MM.1S (cell line): ENCODE measurements at regions not wholly inside any gene's neighbourhood (a gene's known extent, or its start where the extent isn't known, plus 50 kb on each side); places are given as distances from the start of the nearest gene placed in this dataset.

Source experiments
- DNase-seq: peaks from one replicate; pipeline ENCODE4 v3.0.0-alpha.2; 2015
- H2AFZ ChIP-seq: fragments of 300-600 bp; sonication (generic); 2 replicates; pipeline ENCODE4 v1.6.0; 2016; ENCODE audit warnings: antibody characterized with exemption, low read length
- H3F3A ChIP-seq: fragments of 300-600 bp; sonication (generic); 2 replicates; pipeline ENCODE4 v1.6.1; 2016; ENCODE audit warnings: mild to moderate bottlenecking, antibody characterized with exemption, low read length, moderate library complexity, mixed read lengths; ENCODE audit not compliant: insufficient read depth
- H3K27ac ChIP-seq: fragments of 300-600 bp; sonication (generic); 2 replicates; pipeline ENCODE4 v1.5.1; 2016; ENCODE audit warnings: mild to moderate bottlenecking, low read length
- H3K27me3 ChIP-seq: fragments of 300-600 bp; sonication (generic); replicated peaks from 2 replicates; pipeline ENCODE4 v1.6.0; 2016; ENCODE audit warnings: low read length; ENCODE audit not compliant: insufficient read depth
- H3K36me3 ChIP-seq: fragments of 300-600 bp; sonication (generic); replicated peaks from 2 replicates; pipeline ENCODE4 v1.6.1; 2016; ENCODE audit warnings: mild to moderate bottlenecking, low read length, mixed read lengths; ENCODE audit not compliant: insufficient read depth
- H3K4me1 ChIP-seq: fragments of 300-600 bp; sonication (generic); 2 replicates; pipeline ENCODE4 v1.6.1; 2016; ENCODE audit warnings: low read length, mixed read lengths
- H3K4me2 ChIP-seq: fragments of 300-600 bp; sonication (generic); 2 replicates; pipeline ENCODE4 v1.6.0; 2016; ENCODE audit warnings: low read depth, low read length
- H3K4me3 ChIP-seq: fragments of 300-600 bp; sonication (generic); 2 replicates; pipeline ENCODE4 v1.5.1; 2016; ENCODE audit warnings: low read length, mixed read lengths
- H3K79me2 ChIP-seq: fragments of 300-600 bp; sonication (generic); 2 replicates; pipeline ENCODE4 v1.6.1; 2016; ENCODE audit warnings: mixed run types, low read length, mixed read lengths
- H3K9ac ChIP-seq: fragments of 300-600 bp; sonication (generic); 2 replicates; pipeline ENCODE4 v1.6.1; 2016; ENCODE audit warnings: low read length, mixed read lengths
- H3K9me2 ChIP-seq: fragments of 300-600 bp; sonication (generic); replicated peaks from 2 replicates; pipeline ENCODE4 v1.6.1; 2016; ENCODE audit warnings: mild to moderate bottlenecking, low read length, mixed read lengths; ENCODE audit not compliant: insufficient read depth
- H3K9me3 ChIP-seq: fragments of 300-600 bp; sonication (generic); replicated peaks from 2 replicates; pipeline ENCODE4 v1.6.1; 2016; ENCODE audit warnings: mild to moderate bottlenecking, low read length, mixed read lengths; ENCODE audit not compliant: insufficient read depth
- H4K20me1 ChIP-seq: fragments of 300-600 bp; sonication (generic); 2 replicates; pipeline ENCODE4 v1.6.1; 2016; ENCODE audit warnings: mild to moderate bottlenecking, low read length, moderate library complexity, mixed read lengths; ENCODE audit not compliant: insufficient read depth
- CTCF ChIP-seq: fragments of 300-600 bp; sonication (generic); IDR thresholded peaks from 2 replicates; pipeline ENCODE4 v1.5.1; 2016; ENCODE audit warnings: antibody characterized with exemption, low read length, mixed read lengths
- EZH2 ChIP-seq: fragments of 300-600 bp; sonication (generic); optimal IDR thresholded peaks from 2 replicates; pipeline ENCODE3; 2017; ENCODE audit warnings: low read depth, mild to moderate bottlenecking, antibody characterized with exemption, low read length, mixed read lengths
- EZH2phosphoT487 ChIP-seq: fragments of 300-600 bp; sonication (generic); IDR thresholded peaks from 2 replicates; pipeline ENCODE4 v1.6.1; 2018; ENCODE audit warnings: antibody characterized with exemption, low read length

DNA sequence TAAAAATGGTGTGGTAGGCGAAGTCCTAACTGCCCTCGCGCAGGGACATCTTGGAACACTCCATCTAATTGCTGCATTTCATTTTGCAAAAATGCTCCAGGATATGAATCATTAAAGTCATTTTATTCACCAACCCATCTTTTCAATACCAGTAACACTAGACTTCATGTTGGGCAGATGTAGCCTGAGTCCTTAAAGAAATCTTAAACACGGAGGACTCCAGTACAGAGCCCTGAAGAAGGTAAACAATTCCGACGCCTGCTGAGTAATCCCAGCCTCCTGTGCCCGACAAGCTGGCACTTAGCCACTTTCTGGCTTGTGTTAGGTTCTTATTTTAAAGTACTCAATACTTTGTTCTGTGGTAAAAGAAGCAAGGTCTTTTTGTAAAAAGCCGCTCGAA is 58.0 kb upstream of the IRS2 start:
- Histone ChIP-seq H3K4me1 (no peaks in the 10 kb centered on the region), H3K9me2 (no peaks in the 10 kb centered on the region), H4K20me1 (no peaks in the 10 kb centered on the region), H3F3A (no peaks in the 10 kb centered on the region), H3K9ac (no peak overlapping the region), H3K27ac (no peak overlapping the region), H3K36me3 (no peaks in the 10 kb centered on the region), H3K79me2 (no peaks in the 10 kb centered on the region), H3K9me3 (no peaks in the 10 kb centered on the region), H3K4me2 (no peak overlapping the region), H2AFZ (no peak overlapping the region), H3K27me3 (no peaks in the 10 kb centered on the region), H3K4me3 (no peak overlapping the region)
- TF ChIP-seq EZH2 = no peak
- TF ChIP-seq CTCF = no peak
- TF ChIP-seq EZH2phosphoT487 = no peak
- DNase-seq = no peak

DNA sequence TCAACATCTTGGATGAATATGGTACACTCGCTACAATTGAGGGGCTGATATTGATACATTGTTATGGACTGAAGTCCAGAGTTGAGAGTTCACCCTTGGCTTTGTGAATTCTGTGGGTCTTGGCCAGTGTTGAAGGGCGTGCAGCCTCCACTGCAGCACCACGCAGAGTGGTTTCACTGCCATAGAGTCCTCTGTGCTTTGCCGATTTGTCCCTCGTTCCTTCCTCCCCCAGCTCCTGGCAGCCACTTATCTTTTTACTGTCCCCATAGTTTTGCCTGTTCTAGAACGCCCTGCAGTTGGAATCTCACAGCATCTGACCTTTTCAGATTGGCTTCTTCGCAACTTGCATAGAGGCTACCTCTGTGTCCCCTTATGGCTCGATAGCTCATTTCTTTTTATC is 57.3 kb upstream of the IRS2 start:
- Histone ChIP-seq H3K27me3 (no peaks in the 10 kb centered on the region), H3K4me1 (no peaks in the 10 kb centered on the region), H3K9me3 (no peaks in the 10 kb centered on the region), H3K4me2 (no peak overlapping the region), H3F3A (no peaks in the 10 kb centered on the region), H3K9ac (no peak overlapping the region), H3K79me2 (no peaks in the 10 kb centered on the region), H3K4me3 (no peak overlapping the region), H4K20me1 (no peaks in the 10 kb centered on the region), H2AFZ (no peak overlapping the region), H3K36me3 (no peaks in the 10 kb centered on the region), H3K27ac (no peak overlapping the region), H3K9me2 (no peaks in the 10 kb centered on the region)
- no peak for DNase-seq
- TF ChIP-seq EZH2phosphoT487 = no peak
- no peak for TF ChIP-seq CTCF
- no peak for TF ChIP-seq EZH2

DNA sequence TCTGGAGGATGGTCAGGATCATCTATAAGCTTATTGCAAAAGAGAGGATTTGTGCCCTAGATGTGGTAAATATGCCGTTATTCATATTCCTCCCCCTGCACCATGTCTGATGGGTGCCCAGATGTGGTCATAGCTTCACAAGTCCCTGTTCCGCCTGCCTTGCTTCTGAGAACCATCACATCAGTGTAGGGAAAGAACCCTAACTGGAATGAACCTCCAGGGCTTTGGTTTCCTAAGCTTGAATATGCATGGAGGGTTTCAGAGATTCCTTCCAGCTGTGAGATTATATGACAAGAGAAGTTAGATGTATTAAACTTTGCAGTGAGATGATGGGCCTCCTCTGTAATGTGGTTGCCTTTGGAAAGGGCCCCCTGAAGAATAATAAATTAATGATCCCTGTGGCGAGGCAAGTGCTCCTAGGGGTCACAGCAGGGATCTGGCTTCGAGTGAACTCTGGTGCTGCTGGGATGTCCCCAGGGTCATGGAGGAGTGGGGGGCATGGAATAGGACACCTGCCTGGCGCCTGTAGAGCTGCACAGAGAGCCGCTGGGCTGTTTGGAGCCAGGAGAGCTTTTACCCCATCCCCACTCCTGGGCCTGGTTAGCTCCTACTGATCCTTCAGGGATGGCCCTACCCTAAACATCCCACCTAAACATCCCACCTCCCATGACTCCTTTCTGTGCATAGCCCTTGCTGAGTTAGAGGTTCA is 56.0 kb upstream of the IRS2 start:
- Histone ChIP-seq H3K27ac (no peak overlapping the region), H2AFZ (no peak overlapping the region), H3K9me3 (no peaks in the 10 kb centered on the region), H3K4me3 (no peak overlapping the region), H3F3A (no peaks in the 10 kb centered on the region), H3K79me2 (no peaks in the 10 kb centered on the region), H3K36me3 (no peaks in the 10 kb centered on the region), H3K4me1 (no peaks in the 10 kb centered on the region), H3K27me3 (no peaks in the 10 kb centered on the region), H3K4me2 (no peak overlapping the region), H3K9me2 (no peaks in the 10 kb centered on the region), H3K9ac (no peak overlapping the region), H4K20me1 (no peaks in the 10 kb centered on the region)
- no peak for DNase-seq
- no peak for TF ChIP-seq EZH2phosphoT487
- TF ChIP-seq CTCF = no peak
- TF ChIP-seq EZH2 = no peak
